Loucy (cell line): ENCODE measurements at regions not wholly inside any gene's neighbourhood (a gene's known extent, or its start where the extent isn't known, plus 50 kb on each side); places are given as distances from the start of the nearest gene placed in this dataset.

Experiments
- EZH2phosphoT487 ChIP-seq: fragments of 200-600 bp; IDR thresholded peaks from 2 replicates; pipeline ENCODE4 v1.6.1; 2018; ENCODE audit warnings: antibody characterized with exemption, mild to moderate bottlenecking, moderate library complexity, borderline replicate concordance
- TF ChIP-seq, protein P1 (sequence below): fragments of 200-600 bp; sonication (generic); conservative IDR thresholded peaks from 2 replicates; pipeline ENCODE4 v1.5.1; 2014; ENCODE audit warnings: mild to moderate bottlenecking, antibody characterized with exemption, low read length

DNA sequence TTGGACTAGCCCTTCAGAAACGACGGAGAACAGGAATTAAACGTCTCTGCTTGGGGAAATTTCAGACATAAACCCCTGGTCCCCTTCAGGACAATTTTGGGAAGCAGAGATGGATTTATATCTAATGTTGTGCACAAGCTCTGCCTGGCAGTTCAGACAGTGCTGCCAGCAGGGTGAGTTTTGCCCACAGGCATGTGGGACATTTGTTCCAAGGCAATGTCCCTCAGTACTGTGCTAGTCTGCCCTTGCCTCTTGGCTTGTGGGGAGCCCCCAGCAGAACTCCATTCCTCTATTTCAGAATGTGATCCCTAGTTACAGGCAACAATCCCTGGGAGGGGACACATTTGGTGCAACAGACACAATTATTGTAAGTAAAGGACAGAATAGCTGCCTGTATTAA lies 76.5 kb upstream of the GPR12 start:
- TF ChIP-seq, protein P1, sequence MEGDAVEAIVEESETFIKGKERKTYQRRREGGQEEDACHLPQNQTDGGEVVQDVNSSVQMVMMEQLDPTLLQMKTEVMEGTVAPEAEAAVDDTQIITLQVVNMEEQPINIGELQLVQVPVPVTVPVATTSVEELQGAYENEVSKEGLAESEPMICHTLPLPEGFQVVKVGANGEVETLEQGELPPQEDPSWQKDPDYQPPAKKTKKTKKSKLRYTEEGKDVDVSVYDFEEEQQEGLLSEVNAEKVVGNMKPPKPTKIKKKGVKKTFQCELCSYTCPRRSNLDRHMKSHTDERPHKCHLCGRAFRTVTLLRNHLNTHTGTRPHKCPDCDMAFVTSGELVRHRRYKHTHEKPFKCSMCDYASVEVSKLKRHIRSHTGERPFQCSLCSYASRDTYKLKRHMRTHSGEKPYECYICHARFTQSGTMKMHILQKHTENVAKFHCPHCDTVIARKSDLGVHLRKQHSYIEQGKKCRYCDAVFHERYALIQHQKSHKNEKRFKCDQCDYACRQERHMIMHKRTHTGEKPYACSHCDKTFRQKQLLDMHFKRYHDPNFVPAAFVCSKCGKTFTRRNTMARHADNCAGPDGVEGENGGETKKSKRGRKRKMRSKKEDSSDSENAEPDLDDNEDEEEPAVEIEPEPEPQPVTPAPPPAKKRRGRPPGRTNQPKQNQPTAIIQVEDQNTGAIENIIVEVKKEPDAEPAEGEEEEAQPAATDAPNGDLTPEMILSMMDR, result no peak
- TF ChIP-seq EZH2phosphoT487, result no peak
